Stimulated activated CD8-positive, alpha-beta memory T cell treated with anti-CD3 and anti-CD28 coated beads, Interleukin-12 subunit alpha, Interleukin-12 subunit beta, amount 100 ng/mL, for 1 hour (primary cell): ENCODE measurements at regions not wholly inside any gene's neighbourhood (a gene's known extent, or its start where the extent isn't known, plus 50 kb on each side); places are given as distances from the start of the nearest gene placed in this dataset.

Experiments used
- DNase-seq: peaks from one replicate; pipeline ENCODE4 v3.0.0-alpha.2; 2020; ENCODE audit warnings: low read depth

- no peak for DNase-seq
Measured at GRCh38 chr18:8536922-8537321, 72.3 kb upstream of the RAB12 start.

GRCh38 chr18:8537400-8537799 is 71.8 kb upstream of the RAB12 start:
- DNase-seq, result no peak

- no peak for DNase-seq
Measured at GRCh38 chr18:8538935-8539334, 70.3 kb upstream of the RAB12 start.

- no peak for DNase-seq
Measured at GRCh38 chr18:8546677-8547076, 62.6 kb upstream of the RAB12 start.

- no peak for DNase-seq
Measured at GRCh38 chr18:8548186-8548585, 61.1 kb upstream of the RAB12 start.

GRCh38 chr18:8549254-8549757 is 59.9 kb upstream of the RAB12 start:
- DNase-seq, result no peak

- no peak for DNase-seq
Measured at GRCh38 chr18:8552151-8552550, 57.1 kb upstream of the RAB12 start.

GRCh38 chr18:8554354-8554753 is 54.9 kb upstream of the RAB12 start:
- DNase-seq, result no peak

GRCh38 chr18:8556424-8556823 is 52.8 kb upstream of the RAB12 start:
- no peak for DNase-seq
